GM19452 (cell line): ENCODE measurements at regions not wholly inside any gene's neighbourhood (a gene's known extent, or its start where the extent isn't known, plus 50 kb on each side); places are given as distances from the start of the nearest gene placed in this dataset.
"Not testable (repeated sequence)": the region's sequence is repeated elsewhere in the genome, so short reads cannot be mapped to it uniquely, and the experiment has no call there.

Experiments used
- ATAC-seq: cut with Tn5 transposase; IDR thresholded peaks from one replicate; pipeline ENCODE4 v1.9.1; 2021; ENCODE audit not compliant: unreplicated experiment

DNA sequence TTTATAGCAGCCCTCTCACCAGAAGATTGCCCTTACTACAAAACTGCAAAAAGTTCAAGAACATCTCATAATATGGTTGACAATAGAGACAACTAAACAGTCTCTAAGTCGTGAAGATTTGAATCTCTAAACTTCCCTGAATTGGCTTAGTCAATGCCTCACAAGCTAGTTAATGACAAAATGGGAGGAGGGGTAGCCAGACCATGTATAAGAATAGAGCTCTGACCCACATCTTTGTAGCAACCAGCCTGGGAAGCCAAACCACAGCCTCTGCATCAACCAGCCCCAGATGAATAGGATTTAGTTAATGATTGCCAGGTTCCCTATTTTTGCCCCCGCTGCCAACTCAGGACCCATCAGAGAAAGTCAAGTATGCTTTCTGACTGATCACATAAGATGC, 1265.9 kb upstream of the PCDH10 start:
- ATAC-seq: not testable (repeated sequence)

DNA sequence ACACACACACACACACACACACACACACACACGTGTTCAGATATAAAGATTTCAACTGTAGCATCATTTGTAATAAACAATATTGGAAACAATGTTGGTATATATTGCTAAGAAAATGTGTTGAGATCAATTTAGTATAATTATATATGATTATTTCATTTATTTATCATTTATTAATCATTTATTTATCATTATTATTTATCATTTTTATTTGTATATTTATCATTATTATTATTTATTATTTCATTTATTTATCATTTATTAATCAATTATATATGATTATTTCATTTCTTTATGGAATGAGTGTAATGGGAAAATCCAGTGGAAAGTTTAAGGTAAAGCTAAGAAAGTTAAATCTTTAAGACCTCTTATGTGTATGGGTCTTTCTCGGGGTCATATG, 1223.4 kb upstream of the PCDH10 start:
- ATAC-seq: not testable (repeated sequence)

DNA sequence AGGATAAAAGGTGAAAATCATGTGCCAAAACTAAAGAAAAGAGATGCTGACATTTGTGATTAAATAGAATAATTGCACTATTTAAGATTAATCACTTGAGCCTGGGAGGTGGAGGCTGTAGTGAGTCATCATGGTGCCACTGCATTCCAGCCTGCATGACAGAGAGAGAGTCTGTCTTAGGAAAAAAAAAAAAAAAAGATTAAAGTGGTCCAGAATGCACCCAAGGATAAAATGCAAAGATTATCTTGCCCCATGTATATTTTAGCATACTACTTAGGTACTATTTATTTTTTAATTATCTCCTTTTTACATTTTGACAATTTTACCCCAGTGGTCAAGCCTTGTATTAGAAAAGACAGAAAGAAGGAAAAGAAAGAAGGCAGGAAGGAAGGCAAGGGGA, 1181.4 kb upstream of the PCDH10 start:
- ATAC-seq: not testable (repeated sequence)

DNA sequence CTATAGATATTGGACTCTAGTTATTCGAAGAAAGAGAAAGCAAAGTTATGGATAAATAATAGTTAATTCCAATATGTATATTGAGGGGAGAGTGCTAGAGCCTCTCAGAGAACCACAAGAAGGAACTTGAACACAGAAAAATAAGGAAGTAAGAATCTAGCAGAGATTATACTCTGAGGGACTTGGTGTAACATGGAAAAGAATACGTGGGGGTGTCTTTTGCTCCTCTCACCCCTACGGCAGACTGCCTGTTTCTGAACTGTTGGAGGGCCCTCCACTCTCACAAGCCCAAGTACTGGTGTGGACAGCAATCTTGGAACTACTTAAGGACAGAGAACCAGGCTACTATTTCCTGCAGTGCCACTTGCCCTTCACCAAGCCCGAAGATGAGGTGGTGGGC, 1174.4 kb upstream of the PCDH10 start:
- no peak for ATAC-seq

- ATAC-seq: not testable (repeated sequence)
These were observed 1173.6 kb upstream of the PCDH10 start for GRCh38 chr4:131975276-131976132.

- not testable (repeated sequence) for ATAC-seq
These were observed 1172.7 kb upstream of the PCDH10 start for GRCh38 chr4:131976133-131977002.

DNA sequence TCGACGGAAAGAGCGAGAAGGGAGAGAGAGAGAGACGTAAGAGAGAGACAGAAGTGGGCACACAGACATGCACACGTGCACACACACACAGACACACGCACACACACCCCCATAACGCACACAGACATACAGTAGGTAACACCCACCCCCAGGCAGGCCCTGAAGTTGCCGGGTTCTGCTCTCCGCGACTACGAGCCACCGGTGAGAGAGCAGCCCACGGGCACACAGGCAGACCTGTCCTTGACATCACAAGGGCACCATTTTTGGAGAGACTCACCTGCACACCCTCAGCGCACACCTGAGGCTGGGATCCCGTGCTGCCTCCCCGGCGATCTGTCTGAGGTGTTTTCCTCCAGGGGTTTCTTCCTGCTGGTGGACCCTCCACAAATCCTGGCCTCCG, 1171.0 kb upstream of the PCDH10 start:
- ATAC-seq: no peak

DNA sequence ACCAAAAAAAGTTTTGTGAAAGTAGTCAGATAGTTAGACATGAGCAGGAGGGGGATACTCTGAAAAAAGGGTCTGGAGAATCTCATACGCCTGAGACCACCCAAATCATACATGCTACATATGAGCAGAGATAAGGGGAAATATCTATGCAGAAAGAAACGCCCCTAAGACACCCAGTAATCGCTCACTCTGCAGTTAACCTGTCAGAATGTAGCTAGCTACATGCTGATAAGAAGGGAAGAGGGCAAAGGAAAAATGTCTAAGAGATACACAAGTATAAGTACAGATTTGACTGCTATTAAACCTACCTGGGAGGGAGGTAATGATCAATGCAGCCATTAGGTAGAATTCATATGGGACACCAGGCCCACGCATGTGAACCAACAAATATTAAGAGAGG, 1159.5 kb upstream of the PCDH10 start:
- ATAC-seq: no peak

- ATAC-seq: no peak
These were observed 1147.6 kb upstream of the PCDH10 start for GRCh38 chr4:132001542-132001941.

DNA sequence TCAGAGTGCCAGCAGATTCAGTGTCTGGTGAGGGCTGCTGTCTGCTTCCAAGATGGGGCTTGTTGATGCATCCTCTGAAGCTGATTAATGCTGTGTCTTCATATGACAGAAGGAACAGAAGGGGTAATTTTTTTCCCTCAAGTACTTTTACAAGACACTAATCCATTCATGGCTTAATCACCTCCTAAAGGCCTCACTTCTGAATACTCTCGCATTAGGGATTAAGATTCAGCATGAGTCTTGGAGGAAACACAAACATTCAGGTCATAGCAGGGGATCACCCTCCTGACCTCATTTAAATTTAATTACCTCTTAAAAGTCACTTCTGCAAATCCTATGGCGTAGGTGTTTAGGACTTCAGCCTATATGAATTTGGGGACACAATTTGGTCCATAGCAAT, 1145.5 kb upstream of the PCDH10 start:
- ATAC-seq: no peak

GRCh38 chr4:132015321-132015720, 1133.8 kb upstream of the PCDH10 start:
- ATAC-seq: no peak

- no peak for ATAC-seq
These were observed 1132.3 kb upstream of the PCDH10 start for GRCh38 chr4:132016703-132017350.

- ATAC-seq: no peak
These were observed 1122.9 kb upstream of the PCDH10 start for GRCh38 chr4:132026166-132026565.

- ATAC-seq: no peak
These were observed 1122.3 kb upstream of the PCDH10 start for GRCh38 chr4:132026816-132027215.

DNA sequence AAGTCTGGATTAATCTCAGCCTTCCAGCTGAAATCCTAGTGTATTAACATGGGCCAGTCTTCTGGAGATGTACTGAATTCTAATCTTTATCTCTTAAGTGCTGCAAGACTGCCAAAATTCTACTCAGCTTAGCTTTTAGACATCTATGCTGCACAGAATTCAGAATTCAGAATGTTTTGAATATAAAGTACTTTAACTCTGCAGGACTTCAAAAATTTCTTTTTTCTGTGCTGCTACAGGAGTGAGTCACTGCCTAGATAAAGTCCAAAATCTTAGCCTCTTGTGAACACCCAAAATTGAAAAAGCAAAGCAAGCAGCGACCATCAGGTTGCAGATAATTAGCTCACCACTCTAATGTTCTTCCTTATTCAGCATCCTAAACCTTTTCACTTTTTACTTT, 1092.6 kb upstream of the PCDH10 start:
- ATAC-seq: no peak

- no peak for ATAC-seq
These were observed 1089.9 kb upstream of the PCDH10 start for GRCh38 chr4:132059227-132059626.

DNA sequence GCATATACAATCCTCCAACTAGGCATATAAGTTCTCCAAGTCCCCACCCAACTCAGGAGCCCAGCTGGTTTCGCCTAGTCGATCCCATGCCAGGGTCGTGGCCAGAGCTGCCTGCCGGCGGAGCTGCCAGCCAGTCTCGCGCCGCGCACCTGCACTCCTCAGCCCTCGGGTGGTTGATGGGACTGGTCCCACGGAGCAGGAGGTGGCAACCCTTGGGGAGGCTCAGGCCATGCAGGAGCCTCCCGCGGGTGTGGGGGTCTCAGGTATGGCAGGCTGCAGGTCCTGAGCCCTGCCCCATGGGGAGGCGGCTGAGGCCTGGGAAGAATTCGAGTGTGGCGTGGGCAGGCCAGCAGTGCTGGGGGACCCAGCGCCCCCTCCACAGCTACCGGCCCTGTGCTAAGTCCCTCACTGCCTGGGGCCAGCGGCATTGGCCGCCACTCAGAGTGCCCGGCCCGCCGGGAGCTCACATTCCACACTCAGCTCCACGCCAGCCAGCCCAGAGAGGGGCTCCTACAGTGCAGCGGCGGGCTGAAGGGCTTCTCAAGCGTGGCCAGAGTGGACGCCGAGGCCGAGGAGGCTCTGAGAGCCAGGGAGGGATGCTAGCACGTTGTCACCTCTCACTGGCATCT, 1086.4 kb upstream of the PCDH10 start:
- no peak for ATAC-seq

DNA sequence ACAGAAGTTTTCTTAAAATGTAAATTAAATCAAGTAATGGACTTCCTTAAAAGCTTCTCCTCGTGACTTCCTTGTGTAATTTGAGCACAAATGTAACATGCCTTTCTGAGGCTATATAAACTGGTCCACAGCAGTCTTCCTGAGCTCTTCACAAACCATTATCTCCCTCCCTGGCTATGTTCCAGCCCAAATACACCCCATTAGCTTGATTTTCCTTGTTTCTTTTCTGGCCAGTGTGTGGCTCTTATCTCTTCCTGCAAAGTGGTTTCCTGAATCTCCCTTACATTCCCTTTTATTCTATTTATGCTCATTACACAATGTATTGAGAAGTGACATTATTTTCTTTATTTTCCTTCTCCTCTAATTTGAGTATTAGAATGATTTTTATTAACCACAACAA, 1085.3 kb upstream of the PCDH10 start:
- no peak for ATAC-seq

DNA sequence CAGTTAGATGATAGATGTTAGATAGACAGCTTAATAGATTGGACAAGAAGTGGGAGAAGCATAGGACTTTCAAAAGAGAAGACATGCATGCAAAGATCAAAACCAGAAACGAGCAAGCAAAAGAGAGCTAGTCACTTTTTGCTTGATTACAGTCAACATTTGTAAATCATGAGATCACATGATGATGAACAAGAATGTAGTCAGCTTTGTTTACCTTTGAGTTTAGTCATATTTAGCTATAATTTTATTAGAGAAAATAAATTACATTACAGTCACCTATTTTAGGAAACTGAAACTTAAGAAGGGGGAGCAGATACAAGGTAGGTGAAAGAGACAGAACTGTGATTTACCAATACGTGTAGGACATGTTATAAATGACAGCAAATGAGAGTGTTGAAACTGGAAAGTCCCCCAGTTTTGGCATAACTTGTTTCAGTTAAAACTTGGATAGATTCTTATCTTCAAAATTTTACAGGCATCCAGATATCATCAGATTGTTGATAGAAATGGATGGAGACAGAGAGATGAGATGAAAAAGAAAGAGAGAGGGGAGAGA, 1083.1 kb upstream of the PCDH10 start:
- ATAC-seq: no peak

- ATAC-seq: no peak
These were observed 1077.3 kb upstream of the PCDH10 start for GRCh38 chr4:132071815-132072214.

GRCh38 chr4:132076829-132077228, 1072.3 kb upstream of the PCDH10 start:
- ATAC-seq: no peak
